DMS 273 (cell line): ENCODE measurements at regions not wholly inside any gene's neighbourhood (a gene's known extent, or its start where the extent isn't known, plus 50 kb on each side); places are given as distances from the start of the nearest gene placed in this dataset.
"Not testable (repeated sequence)": the region's sequence is repeated elsewhere in the genome, so short reads cannot be mapped to it uniquely, and the experiment has no call there.

Experiments
- DNase-seq: peaks from one replicate; lab custom pipeline; 2025; ENCODE audit not compliant: unreplicated experiment; lab: John Stamatoyannopoulos, UW

- DNase-seq, result no peak
Measured at GRCh38 chr9:30160570-30160969, 2223.9 kb upstream of the ACO1 start.

GRCh38 chr9:30172206-30172605 lies 2212.2 kb upstream of the ACO1 start:
- no peak for DNase-seq

- no peak for DNase-seq
Measured at GRCh38 chr9:30178610-30179009, 2205.8 kb upstream of the ACO1 start.

GRCh38 chr9:30193421-30193820 lies 2191.0 kb upstream of the ACO1 start:
- no peak for DNase-seq

GRCh38 chr9:30196941-30197340 lies 2187.5 kb upstream of the ACO1 start:
- DNase-seq, result no peak

- no peak for DNase-seq
Measured at GRCh38 chr9:30197453-30197852, 2187.0 kb upstream of the ACO1 start.

- peak; percentile 38 for DNase-seq
Measured at GRCh38 chr9:30197954-30198353, 2186.5 kb upstream of the ACO1 start.

- DNase-seq, result no peak
Measured at GRCh38 chr9:30198463-30199309, 2185.8 kb upstream of the ACO1 start.

GRCh38 chr9:30201024-30201423 lies 2183.4 kb upstream of the ACO1 start:
- DNase-seq, result no peak

- DNase-seq, result no peak
Measured at GRCh38 chr9:30235068-30235467, 2149.4 kb upstream of the ACO1 start.

- no peak for DNase-seq
Measured at GRCh38 chr9:30235564-30235963, 2148.9 kb upstream of the ACO1 start.

GRCh38 chr9:30239878-30240277 lies 2144.6 kb upstream of the ACO1 start:
- no peak for DNase-seq

GRCh38 chr9:30243467-30243866 lies 2141.0 kb upstream of the ACO1 start:
- DNase-seq, result no peak

GRCh38 chr9:30244877-30245276 lies 2139.6 kb upstream of the ACO1 start:
- no peak for DNase-seq

GRCh38 chr9:30250872-30251271 lies 2133.6 kb upstream of the ACO1 start:
- no peak for DNase-seq

- DNase-seq, result no peak
Measured at GRCh38 chr9:30258094-30258493, 2126.3 kb upstream of the ACO1 start.

GRCh38 chr9:30280229-30280900 lies 2104.1 kb upstream of the ACO1 start:
- no peak for DNase-seq

GRCh38 chr9:30289435-30289834 lies 2095.0 kb upstream of the ACO1 start:
- DNase-seq, result no peak

- DNase-seq, result not testable (repeated sequence)
Measured at GRCh38 chr9:30292026-30292425, 2092.4 kb upstream of the ACO1 start.

GRCh38 chr9:30293231-30293630 lies 2091.2 kb upstream of the ACO1 start:
- no peak for DNase-seq

- no peak for DNase-seq
Measured at GRCh38 chr9:30299126-30299780, 2085.2 kb upstream of the ACO1 start.
